ENCODE measurements at regions not wholly inside any gene's neighbourhood (a gene's known extent, or its start where the extent isn't known, plus 50 kb on each side); places are given as distances from the start of the nearest gene placed in this dataset.
"Not testable (repeated sequence)": the region's sequence is repeated elsewhere in the genome, so short reads cannot be mapped to it uniquely, and the experiment has no call there.

- not testable (repeated sequence) for FAIRE-seq; DNase-seq (ENCODE audit: extremely low spot score, insufficient read length, low read depth)
Observed at GRCh38 chr4:121616449-121616848, 80.3 kb downstream of the ANXA5 start.

GRCh38 chr4:121614101-121614500 lies 82.7 kb downstream of the ANXA5 start:
- FAIRE-seq (no peak), DNase-seq (ENCODE audit: extremely low spot score, insufficient read length, low read depth) (no peak)

- FAIRE-seq: no peak
- DNase-seq (ENCODE audit: extremely low spot score, insufficient read length, low read depth): no peak
Observed at GRCh38 chr4:121599049-121599448, 97.7 kb downstream of the ANXA5 start.

- FAIRE-seq (no peak), DNase-seq (ENCODE audit: extremely low spot score, insufficient read length, low read depth) (no peak)
Observed at GRCh38 chr4:121597346-121597934, 99.3 kb downstream of the ANXA5 start.

GRCh38 chr4:121594796-121595526 lies 101.8 kb downstream of the ANXA5 start:
- no peak for FAIRE-seq
- no peak for DNase-seq (ENCODE audit: extremely low spot score, insufficient read length, low read depth)

GRCh38 chr4:121593760-121594159 lies 103.0 kb downstream of the ANXA5 start:
- DNase-seq (ENCODE audit: extremely low spot score, insufficient read length, low read depth) (no peak), FAIRE-seq (no peak)

- not testable (repeated sequence) for DNase-seq (ENCODE audit: extremely low spot score, insufficient read length, low read depth); FAIRE-seq
Observed at GRCh38 chr4:121592257-121592656, 104.5 kb downstream of the ANXA5 start.

GRCh38 chr4:121584836-121585235 lies 111.9 kb downstream of the ANXA5 start:
- DNase-seq (ENCODE audit: extremely low spot score, insufficient read length, low read depth) (no peak), FAIRE-seq (no peak)

GRCh38 chr4:121583396-121583795 lies 113.4 kb downstream of the ANXA5 start:
- DNase-seq (ENCODE audit: extremely low spot score, insufficient read length, low read depth) (no peak), FAIRE-seq (no peak)

- DNase-seq (ENCODE audit: extremely low spot score, insufficient read length, low read depth): no peak
- FAIRE-seq: no peak
Observed at GRCh38 chr4:121582296-121582695, 114.5 kb downstream of the ANXA5 start.

GRCh38 chr4:121575392-121575791 lies 121.4 kb downstream of the ANXA5 start:
- not testable (repeated sequence) for DNase-seq (ENCODE audit: extremely low spot score, insufficient read length, low read depth); FAIRE-seq

- no peak for DNase-seq (ENCODE audit: extremely low spot score, insufficient read length, low read depth)
Observed at GRCh38 chr4:121574618-121575017, 122.2 kb downstream of the ANXA5 start.

GRCh38 chr4:121567748-121568147 lies 129.0 kb downstream of the ANXA5 start:
- no peak for DNase-seq (ENCODE audit: extremely low spot score, insufficient read length, low read depth)
- FAIRE-seq: no peak

More at GRCh38 chr4:121574618-121575017, 122.2 kb downstream of the ANXA5 start:
- no peak for FAIRE-seq

GRCh38 chr4:121564840-121565375 lies 131.9 kb downstream of the ANXA5 start:
- FAIRE-seq: no peak

GRCh38 chr4:121562811-121563210 lies 134.0 kb downstream of the ANXA5 start:
- no peak for FAIRE-seq
- no peak for DNase-seq (ENCODE audit: extremely low spot score, insufficient read length, low read depth)

More at GRCh38 chr4:121564840-121565375, 131.9 kb downstream of the ANXA5 start:
- no peak for DNase-seq (ENCODE audit: extremely low spot score, insufficient read length, low read depth)

- DNase-seq (ENCODE audit: extremely low spot score, insufficient read length, low read depth) (no peak), FAIRE-seq (no peak)
Observed at GRCh38 chr4:121555315-121556107, 141.3 kb downstream of the ANXA5 start.

- DNase-seq (ENCODE audit: extremely low spot score, insufficient read length, low read depth) (no peak), FAIRE-seq (no peak)
Observed at GRCh38 chr4:121554382-121554781, 142.4 kb downstream of the ANXA5 start.

GRCh38 chr4:121551881-121552280 lies 144.9 kb downstream of the ANXA5 start:
- DNase-seq (ENCODE audit: extremely low spot score, insufficient read length, low read depth) (no peak), FAIRE-seq (no peak)

- FAIRE-seq (no peak), DNase-seq (ENCODE audit: extremely low spot score, insufficient read length, low read depth) (no peak)
Observed at GRCh38 chr4:121551271-121551670, 145.5 kb downstream of the ANXA5 start.

- FAIRE-seq (no peak), DNase-seq (ENCODE audit: extremely low spot score, insufficient read length, low read depth) (no peak)
Observed at GRCh38 chr4:121541696-121542095, 155.1 kb downstream of the ANXA5 start.

GRCh38 chr4:121535351-121535750 lies 154.5 kb upstream of the QRFPR start:
- FAIRE-seq (no peak), DNase-seq (ENCODE audit: extremely low spot score, insufficient read length, low read depth) (no peak)
